GM18909 (cell line): ENCODE measurements at regions not wholly inside any gene's neighbourhood (a gene's known extent, or its start where the extent isn't known, plus 50 kb on each side); places are given as distances from the start of the nearest gene placed in this dataset.

Source experiments
- ATAC-seq: cut with Tn5 transposase; IDR thresholded peaks from one replicate; pipeline ENCODE4 v1.9.1; 2021; ENCODE audit warnings: mild to moderate bottlenecking; ENCODE audit not compliant: unreplicated experiment, poor library complexity

DNA sequence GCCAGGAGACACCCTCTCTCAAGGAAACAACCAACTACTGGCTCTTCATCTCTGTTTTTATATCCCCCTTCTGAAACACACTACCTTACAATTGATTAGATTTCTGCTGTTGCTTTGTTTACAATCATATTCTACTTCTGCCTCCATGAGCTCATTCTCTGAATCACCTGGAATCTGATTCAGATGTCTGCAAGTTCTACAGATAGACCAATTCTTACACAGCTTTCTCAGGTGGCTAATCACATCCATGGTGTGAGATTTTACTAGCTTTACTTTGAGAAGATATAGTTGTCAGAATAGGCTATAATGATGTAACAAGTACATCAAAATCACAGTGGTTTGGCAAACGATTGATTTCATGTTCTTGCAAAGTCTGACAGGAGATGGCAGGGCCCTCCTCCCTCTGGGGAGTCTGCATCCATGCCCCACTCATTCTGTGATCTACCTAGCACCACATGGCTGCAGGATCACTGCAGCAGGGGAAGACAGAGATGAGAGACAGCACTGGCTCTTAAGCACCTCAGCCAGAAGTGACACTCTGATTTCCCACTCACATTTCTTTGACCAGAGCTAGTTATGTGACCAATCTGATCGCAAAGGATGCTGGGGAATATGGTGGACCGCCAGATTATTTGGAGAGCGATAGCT, 243.7 kb downstream of the FOXO1 start:
- no peak for ATAC-seq

DNA sequence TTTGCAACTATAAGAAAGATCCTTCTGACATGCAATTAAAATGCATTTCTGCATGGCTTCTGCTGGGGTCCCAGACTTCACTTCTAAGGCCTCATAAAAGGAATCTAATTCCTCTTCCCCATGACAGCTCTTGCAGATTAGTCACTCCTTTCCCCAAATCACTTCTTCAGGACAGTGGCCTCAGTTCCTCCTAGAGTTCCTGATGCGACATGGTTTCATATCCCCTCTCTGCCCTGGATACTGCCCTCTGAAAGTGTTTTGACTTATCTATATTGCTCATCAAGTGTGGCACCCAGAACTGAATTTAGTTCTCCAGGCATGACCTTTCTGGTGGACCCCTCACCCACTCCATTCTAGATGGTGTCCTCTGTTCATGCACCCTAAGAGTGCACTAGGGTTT, 238.1 kb downstream of the FOXO1 start:
- ATAC-seq = no peak

GRCh38 chr13:40429706-40430545, 236.5 kb downstream of the FOXO1 start:
- ATAC-seq = no peak

GRCh38 chr13:40432018-40432978, 234.1 kb downstream of the FOXO1 start:
- peak; percentile 79 for ATAC-seq

DNA sequence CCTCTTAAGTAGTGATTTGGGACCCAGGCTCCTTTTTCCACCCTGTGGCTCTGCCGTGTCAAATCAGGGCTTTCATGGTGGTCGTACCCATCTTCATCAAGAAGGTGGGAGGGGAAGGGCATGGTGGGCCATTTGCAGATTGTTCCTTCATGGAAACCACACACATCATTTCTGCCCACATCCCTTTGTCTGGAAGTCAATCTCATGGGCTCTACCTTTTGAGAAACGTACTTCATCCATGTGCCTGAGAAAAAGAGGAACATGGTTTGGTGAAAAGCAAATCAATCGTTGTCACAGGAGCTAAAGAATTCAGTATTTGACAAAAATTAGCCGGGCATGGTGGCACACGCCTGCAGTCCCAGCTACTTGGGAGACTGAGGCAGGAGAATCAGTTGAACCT, 233.4 kb downstream of the FOXO1 start:
- no peak for ATAC-seq

- ATAC-seq = peak; percentile 58
Observed at GRCh38 chr13:40433577-40433976, 232.9 kb downstream of the FOXO1 start.

GRCh38 chr13:40434516-40435397, 231.7 kb downstream of the FOXO1 start:
- no peak for ATAC-seq

GRCh38 chr13:40438022-40438680, 228.3 kb downstream of the FOXO1 start:
- no peak for ATAC-seq

DNA sequence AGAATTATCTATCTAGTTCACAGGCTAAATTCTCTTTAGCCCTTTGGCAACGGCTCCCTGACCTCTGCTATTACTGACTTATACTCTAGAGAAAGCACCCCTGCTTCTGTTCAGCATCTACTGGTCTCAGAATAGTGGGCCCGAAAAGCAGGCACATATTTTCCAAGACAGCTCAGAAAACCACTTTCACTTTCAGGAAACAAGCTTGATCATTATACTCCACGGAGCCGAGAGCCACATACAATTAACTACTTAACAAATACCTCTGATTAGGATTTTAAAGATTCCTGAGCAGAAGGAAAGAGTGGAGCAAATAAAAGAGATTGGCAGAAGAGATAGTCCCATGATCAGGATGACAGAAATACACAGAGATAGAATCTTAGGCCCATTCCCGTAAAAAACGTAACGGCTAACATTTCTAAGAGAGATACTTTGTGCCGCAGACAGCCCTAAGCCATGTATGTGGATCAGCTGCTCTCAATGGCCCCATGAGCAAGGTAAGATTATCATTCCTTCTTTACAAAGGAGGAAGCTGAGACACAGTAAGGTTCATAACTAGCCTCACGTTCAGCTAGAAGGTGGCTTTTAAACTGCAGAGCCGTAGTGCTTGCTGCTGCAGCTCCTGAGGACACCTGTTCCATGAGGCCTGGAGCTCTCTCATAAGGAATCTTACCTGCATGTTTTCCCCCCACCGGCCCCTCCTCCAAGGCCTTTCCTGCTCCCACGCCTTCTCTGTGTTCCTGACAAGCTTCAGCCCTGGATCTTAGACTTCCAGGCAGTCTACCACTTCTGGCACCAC, 227.2 kb downstream of the FOXO1 start:
- ATAC-seq = no peak

- ATAC-seq = no peak
Observed at GRCh38 chr13:40439928-40440327, 226.5 kb downstream of the FOXO1 start.

DNA sequence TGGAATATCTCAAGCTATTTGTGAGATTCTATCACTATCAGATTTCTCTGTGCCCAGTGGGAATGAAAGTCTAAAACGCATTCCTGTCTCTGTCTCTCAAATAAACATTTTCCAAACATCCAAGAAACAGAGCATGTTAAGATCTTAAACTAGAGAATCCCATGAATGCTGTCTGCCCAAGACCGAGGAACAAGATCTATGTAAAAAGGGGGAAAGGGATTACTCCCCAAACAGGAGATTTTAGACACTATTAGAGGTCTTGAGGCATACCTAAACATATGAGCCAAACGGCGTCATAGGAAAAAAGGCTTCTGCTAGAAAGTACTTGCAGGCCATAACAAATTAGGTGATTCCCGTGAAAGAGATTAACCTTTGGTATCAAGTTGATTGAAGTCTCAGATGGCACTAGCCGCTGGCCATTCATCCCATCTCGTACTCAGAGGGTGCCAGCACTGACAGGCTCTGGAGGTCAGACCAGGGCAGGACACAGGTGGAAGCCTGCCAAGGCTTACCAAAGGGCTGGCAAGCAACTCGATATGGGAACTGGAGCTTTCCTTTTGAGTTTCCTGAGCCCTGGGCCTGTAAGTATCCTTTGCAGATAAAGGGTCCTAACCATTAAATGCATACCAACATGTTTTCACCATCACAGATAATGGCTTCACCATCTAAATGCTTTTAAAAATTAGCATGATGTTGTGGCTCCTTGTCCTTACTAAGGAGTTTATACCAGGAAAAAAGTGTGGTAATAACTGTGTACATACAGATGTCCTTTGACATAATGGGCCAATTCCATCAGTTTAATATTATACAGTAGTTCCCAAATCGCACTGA, 225.2 kb downstream of the FOXO1 start:
- ATAC-seq = no peak

DNA sequence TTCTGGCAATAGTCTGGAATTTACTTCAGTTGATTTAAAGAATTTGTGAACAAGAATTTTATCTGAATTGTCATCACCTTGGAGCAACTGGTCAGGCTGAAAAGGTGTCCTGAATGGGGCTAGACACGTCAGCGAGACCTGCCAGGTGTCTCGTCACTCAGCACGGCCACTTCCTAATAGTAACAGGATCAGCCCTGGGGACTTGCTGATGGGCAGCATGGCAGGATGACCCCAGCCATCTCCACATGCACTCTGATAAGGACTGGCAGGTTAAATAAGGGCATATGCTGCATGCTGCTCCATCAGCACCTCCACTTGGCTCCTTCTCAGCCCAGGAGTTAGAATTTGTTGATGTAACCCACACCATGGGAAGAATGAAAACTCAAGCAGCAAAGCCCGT, 224.2 kb downstream of the FOXO1 start:
- ATAC-seq = no peak

- ATAC-seq = no peak
Observed at GRCh38 chr13:40442826-40443225, 223.6 kb downstream of the FOXO1 start.

DNA sequence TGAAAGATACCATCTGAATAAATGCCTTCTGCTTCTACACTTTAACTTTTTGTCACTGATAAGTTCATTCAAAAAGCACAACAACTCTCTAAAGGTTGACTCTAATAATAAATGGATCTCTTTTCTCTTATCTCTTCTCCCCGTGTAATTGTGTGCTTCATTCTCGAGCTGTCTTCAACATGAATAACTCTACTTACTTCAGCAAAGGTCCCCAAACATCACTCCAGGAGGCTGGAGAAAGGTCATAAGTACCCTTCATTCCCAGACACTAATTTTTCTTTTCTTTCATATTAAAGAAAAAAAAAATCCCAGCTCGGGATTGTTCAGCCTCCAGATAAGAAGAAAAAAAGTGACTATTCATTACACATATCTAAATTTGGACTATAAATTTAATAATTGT, 222.2 kb downstream of the FOXO1 start:
- no peak for ATAC-seq

DNA sequence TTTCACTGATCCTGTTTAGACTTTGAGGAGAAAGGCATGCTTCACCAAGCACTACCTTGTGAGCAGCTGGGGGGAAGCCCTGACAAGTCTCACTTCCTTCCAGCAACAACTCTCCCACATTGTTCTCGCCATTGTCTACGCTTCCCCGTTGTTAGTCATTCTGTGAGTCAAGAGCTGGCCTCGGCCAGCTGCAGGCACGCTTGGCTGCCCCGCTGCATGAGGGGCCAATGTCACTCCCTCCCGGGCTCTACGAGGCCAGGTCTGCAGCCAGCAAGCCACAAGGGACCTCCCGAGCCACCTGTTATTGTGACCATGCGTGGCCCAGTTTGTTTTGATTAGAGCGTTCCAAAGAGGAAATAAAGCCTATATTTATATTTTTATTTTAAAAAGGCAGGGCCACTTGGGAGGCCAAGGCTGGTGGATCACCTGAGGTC, 220.9 kb downstream of the FOXO1 start:
- peak; percentile 98 for ATAC-seq

- ATAC-seq = no peak
Observed at GRCh38 chr13:40446365-40446764, 220.1 kb downstream of the FOXO1 start.

DNA sequence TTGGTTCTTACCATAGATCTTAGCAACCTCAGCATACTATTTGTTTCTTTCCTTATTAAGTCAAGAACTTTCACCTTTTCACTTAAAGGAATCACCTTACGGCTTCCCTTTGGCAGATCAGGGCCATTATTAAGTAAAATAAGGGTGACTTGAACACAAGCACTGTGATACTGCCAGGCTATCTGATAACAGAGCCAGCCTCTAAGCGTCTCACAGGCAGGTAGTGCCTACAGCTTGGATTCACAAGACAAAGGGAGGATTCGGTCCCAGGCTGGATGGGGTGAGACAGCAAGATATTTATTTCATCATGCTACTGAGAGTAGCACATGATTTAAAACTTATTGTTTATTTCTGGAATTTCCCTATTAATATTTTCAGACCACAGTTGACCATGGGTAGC, 218.6 kb downstream of the FOXO1 start:
- ATAC-seq = no peak
